Suppressor macrophage treated with lipopolysaccharide for 4 hours (primary cell): ENCODE measurements at regions not wholly inside any gene's neighbourhood (a gene's known extent, or its start where the extent isn't known, plus 50 kb on each side); places are given as distances from the start of the nearest gene placed in this dataset.

Experiments
- DNase-seq: peaks from one replicate; pipeline ENCODE4 v3.0.0-alpha.2; 2020

DNA sequence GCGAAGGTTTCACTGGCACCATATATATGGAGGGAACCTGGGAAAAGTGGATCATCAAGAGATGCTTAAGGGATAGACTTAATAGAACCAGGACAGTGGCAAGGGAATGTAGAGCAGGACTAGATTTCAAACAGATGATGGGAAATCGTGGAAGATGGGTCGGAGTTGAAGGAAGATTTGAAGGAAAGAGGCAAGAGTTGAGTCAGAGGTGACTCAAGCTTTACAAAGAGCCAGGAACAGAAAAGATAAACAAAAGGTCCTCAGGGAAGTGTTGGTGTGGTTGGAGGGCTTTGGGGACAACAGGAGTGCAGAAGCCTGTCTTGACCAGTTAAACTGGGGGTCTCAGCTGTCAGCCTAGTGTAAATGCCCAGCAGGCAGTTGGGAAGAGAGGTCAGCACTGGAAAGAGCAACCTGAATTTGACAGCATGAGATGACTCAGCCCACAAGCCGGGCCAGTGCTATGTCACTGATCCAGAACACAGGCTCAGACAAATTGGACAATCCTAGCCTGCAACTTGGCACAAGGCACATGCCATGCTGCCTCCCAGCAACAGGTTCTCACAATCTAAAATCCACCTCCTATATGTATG lies 230.5 kb downstream of the IDS start:
- no peak for DNase-seq

DNA sequence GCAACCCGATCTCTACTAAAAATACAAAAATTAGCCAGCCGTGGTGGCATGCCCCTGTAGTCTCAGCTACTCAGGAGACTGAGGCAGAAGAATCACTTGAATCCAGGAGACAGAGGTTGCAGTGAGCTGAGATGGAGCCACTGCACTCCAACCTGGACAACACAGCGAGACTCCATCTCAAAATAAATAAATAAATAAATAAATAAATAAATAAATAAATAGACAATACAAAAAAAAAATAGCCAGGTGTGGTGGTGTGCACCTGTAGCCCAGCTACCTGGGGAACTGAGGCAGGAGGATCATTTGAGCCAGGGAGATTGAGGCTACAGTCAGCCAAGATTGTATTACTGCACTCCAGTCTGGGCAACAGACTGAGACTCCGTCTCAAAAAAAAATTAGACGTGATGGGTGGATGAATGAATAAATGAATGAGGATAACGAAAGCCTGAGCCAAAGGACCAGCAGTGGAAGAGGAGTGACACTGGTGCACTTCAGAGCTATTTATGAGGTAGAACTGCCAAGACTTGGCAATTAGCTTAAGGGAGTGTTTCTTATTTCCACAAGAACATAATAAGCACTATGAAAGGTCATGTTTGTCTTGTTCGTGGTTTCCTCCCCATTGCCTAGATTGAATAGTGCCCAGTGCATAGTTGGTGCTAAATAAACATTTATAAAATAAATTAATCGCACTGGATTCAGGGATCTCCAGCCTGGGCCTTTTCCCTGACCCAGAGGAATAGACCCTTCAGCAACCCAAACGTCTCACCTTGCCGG lies 232.2 kb downstream of the IDS start:
- DNase-seq, result no peak

DNA sequence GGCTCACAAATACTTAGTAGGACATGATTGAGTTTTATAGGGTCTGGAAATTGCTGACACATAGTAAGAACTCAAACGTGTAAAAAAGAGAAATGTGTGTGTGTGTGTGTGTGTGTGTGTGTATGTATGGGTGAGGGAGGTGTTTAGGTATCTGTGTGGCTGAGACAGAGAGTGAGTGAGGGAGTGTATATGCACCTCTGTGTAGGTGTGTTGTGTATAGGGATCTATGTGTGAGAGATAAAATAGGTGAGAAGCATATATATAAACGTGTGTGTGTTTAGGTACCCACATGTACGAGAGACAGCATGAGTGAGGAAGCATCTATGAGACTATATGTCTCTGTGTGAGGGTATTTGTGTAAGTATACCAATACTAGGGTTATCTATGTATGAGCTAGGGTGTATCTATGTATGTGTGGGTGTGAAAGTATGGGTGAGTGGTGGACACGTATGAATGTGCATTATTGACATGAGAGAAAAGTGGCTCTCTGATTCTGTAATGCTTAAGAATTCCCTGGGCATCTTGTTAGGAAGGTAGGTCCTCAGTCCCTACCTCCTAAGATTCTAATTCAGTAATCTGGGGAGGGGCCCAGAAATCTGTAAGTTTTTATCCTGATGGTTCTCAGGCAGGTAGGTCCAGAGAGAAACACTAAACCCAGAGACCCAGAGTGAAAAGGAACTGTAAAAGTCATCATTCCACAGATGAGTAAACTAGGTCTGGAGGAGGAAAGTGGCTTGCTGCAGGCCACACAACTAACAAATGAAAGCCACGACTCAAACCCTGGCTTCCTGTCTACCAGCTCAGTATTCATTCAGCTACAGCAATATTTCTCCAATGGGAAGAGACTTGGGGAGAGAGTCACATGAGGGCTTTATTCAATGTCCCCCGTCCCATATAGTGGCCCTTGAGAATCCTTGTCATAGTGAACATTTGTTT lies 237.0 kb downstream of the IDS start:
- DNase-seq, result no peak

DNA sequence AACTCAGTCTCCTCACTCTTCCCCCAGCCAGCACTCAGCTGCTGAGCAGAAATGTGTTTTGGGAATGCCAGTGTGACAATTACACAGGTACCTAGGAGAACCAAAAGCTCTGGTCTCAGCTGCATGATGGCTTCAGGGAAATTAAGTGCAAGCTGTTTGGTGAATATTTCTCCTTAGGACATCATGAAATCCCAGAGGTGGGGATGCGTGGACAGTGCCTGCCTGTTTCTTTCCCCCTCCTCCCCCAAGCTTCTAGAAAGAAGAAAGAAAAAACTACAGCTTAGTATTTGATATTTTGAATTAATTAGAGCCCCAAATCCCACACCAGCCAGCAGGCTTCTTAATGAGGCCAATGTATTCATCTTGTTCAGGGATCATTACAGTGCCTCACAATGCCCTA lies 243.0 kb downstream of the IDS start:
- DNase-seq, result no peak

DNA sequence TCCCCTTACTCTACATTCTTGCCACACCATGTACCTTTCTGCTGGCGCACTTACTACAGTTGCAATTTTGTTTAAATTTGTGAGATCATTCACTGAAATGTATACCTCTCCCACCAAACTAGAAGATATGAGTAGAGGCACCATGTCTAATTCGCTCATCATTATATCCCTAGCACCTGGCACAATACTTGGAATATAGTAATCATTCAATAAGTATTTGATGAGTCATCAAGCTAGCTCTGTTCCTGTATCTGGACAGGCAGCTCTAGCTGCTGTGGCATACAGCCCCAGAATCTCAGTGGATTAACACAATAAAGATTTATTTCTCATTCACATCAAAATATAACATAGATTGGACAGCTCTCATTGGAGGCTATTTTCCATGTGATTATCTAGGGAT lies 245.9 kb downstream of the IDS start:
- no peak for DNase-seq

GRCh38 chrX:149255860-149256259 lies 249.2 kb downstream of the IDS start:
- no peak for DNase-seq

DNA sequence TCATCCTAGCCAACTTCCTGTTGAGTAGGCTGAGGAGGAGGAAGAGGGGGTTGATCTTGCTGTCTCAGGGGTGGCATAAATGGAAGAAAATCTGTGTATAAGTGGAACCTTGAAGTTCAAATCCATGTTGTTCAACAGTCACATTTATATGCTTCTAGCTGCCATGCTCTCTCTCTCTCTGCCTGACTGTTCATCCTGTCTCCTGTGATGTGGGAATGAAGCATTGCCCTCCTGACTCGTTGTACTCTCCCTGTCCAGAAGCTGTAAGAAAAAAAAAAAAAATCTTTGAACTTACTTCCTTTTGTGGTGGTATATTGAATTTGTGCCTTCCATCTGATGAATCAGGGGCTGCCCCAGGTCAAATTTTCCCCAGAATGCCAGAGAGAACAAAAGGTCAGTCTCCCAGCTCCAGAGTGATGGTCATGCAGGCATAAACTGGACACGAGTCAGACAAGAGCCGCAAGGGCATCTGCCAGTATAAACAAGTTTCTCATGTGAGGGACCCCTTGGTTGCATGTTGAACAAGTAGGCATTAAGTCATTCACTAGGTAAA lies 257.0 kb downstream of the IDS start:
- DNase-seq, result peak; percentile 5

GRCh38 chrX:149230689-149231088 lies 274.4 kb downstream of the IDS start:
- DNase-seq, result no peak

DNA sequence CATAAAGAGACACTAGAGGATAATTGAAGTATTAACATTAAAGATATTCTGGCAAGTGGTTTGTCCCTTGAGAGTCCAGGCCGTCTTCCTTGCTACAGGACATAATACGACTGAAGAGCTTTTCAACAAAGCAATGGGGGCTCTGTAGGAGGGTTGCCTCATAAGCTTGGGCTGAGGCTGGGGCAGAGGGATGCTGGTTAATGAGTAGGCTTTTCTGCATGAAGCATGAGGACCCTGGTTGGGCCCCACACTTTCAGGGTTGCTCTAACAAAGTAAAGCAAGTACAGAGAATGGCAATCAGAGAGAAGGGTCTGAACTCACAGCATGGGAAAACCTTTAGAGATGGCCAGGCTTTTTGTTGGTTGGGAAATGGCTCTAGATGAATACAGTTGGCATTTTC lies 281.3 kb downstream of the IDS start:
- DNase-seq, result no peak

- no peak for DNase-seq
Observed at GRCh38 chrX:149222040-149222439, 283.1 kb downstream of the IDS start.

GRCh38 chrX:149221230-149221629 lies 283.9 kb downstream of the IDS start:
- no peak for DNase-seq

GRCh38 chrX:149213264-149213663 lies 291.8 kb downstream of the IDS start:
- DNase-seq, result no peak

DNA sequence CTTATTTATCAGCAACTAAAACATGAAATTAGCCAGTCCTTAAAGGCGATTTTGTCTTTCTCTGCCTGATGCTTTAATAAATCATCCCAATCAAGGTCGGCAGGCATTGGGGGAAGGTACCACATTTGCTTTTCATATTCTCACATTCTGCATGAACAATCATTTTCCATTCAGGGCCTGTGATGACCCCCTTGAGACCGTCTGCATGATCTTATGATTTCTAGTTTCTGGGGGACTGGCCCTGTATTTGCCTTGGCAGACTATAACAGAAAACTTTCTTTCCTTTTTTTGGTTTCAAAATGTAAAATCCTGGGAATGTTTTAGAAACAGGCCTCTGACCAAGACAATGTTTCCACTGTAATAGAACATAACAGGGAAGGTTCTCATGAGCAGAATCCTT lies 296.8 kb downstream of the IDS start:
- no peak for DNase-seq

- no peak for DNase-seq
Observed at GRCh38 chrX:149207518-149207917, 297.6 kb downstream of the IDS start.

- DNase-seq, result no peak
Observed at GRCh38 chrX:149205937-149206336, 299.2 kb downstream of the IDS start.

DNA sequence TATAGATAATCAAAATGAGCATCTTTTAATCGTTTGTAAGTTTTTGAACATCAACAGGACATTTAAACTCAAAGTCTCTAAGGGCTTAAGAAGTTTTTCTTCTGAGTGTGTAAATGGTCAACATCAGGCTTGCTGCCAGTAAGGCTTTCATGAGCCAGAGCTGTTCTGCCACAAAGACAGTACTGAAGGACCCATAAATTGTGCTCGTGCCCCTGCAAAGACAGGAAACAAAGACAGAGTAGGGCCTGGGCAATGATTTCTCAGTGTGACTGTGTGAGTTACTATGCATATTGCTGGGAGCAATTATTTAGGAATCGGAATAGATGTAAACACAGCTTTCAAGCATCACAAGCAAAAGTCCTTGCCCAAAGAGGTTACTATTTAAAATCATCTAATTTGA lies 300.0 kb downstream of the IDS start:
- no peak for DNase-seq

- DNase-seq, result no peak
Observed at GRCh38 chrX:149199734-149200133, 305.4 kb downstream of the IDS start.

DNA sequence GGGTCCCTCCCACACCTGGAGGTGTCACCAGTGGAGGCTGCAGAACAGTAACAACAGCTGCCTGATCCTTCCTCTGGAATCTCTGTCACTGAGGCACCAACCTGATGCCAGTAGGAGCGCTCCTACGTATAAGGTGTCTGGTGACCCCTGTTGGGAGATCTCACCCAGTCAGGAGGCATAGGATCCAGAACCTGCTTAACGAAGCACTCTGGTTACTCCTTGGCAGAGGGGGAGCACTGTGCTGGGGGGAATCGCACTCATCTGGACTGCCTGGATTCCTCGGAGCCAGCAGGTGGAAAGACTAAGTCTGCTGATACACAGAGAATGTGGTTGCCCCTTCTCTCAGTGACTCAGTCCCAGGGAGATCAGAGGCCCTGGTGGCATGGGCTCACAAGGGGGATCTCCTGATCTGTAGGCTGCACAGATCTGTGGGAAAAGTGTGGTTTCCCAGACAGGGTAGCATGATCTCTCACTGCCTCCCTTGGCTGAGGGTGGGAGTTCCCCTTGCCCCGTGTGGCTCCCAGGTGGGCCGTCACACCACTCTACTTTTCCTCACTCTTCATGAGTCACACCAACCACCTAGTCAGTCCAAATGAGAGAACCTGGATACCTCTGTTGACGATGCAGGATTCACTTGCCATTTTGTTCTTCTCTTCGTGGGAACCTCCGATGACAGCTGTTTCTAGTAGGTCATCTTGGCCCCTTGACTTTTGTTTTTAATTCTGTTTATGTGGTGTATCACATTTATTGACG lies 305.9 kb downstream of the IDS start:
- no peak for DNase-seq

DNA sequence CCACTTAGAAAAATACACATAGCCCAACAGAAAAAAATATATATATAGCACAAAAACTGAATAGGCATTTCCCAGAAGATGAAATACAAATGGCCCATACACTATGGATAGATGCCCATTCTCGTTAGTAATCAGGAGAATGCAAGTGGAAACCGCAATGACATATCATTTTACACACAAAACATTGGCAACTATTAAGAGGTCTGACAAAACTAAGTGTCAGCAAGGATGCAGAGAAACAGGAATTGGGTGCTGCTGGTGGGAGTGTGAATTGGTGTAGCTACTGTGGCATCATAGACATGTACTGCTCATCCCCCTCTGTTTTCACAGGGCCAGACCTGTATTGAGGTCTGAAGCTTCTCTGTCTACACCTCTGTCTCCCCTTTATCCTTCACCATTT lies 320.0 kb downstream of the IDS start:
- DNase-seq, result no peak

DNA sequence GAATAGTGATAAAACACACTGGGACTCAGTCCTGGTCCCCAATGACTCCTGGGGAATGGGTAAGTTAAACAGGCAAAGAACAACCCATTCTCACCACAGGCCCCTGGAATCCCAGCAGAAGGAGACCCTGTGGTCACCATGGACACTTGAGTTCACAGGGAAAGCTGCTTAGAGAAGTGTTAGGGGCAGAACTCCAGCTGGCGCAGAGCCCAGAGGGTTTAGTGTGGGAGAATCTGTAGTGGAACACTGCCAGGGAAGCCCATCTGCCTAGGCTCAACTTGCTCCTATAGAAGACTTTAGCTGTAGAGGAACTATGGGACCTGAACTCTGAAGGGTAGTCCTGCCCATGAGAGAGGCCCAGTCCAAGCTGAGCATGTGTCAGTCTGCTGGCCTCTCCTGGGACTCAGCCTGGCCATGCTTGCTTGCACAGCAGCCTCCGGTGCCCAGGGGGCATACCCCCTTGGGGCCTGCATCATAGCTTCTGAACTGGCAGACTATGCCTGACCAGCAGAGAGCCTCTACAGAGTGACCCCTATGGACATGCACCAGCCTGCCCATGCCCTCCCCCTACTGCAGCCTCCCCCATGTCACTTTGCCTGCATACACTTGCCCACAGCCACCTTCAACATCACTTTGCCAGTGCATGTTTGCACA lies 343.5 kb downstream of the IDS start:
- DNase-seq, result no peak

DNA sequence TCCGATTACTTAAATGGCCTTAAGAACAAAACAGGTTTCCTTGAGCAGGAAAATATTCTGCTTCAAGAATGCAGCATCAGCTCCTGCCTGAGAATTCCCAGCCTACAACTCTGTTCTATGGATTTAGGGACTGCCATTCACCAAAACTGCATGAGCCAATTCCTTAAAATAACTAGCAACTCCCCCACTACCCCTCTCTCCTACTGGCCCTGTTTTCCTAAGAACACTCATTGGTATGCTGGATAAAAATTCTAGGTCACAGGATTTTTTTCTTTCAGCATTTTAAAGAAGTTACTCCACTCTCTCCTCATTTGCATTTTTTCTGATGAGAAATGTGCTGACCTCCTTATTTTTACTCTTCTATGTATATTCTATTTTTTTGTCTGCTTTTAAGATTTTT lies 347.1 kb downstream of the IDS start:
- DNase-seq, result no peak

DNA sequence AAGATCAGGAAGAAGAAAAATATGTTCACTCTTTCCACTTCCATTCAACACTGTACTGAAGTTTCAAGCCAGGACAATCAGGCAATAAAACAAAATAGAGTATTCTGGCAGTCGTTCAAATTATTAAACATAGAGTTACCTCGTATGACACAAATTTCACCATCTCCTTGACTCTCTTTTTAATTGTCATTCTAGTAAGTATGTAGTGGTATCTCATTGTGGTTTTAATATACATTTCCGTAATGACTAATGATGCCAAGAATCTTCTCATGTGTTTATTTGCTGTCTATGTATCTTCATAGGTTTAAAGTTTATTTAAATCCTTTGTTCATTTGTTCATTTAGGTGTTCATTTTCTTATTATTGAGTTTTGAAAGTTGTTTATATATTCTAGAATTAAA lies 352.2 kb downstream of the IDS start:
- no peak for DNase-seq
